Transverse colon (tissue), 4 donors: ENCODE measurements at regions not wholly inside any gene's neighbourhood (a gene's known extent, or its start where the extent isn't known, plus 50 kb on each side); places are given as distances from the start of the nearest gene placed in this dataset.

Experiments
- DNase-seq: peaks from one replicate; pipeline ENCODE4 v3.0.0-alpha.2; 2019
- H3K27ac ChIP-seq, 4 donors: fragments of 200-600 bp; sonication (generic); 2 replicates each; pipeline ENCODE4 v1.5.1; 2016 to 2018; ENCODE audit warnings: inconsistent platforms in 4 of 4
- H3K27me3 ChIP-seq: fragments of 200-600 bp; sonication (generic); 2 replicates; pipeline ENCODE4 v1.5.1; 2017; ENCODE audit warnings: inconsistent platforms
- H3K36me3 ChIP-seq, 4 donors: fragments of 200-600 bp; sonication (generic); 2 replicates each; pipeline ENCODE4 v1.5.1; 2017 to 2019; ENCODE audit warnings: inconsistent platforms in 4 of 4
- H3K4me1 ChIP-seq, 4 donors: fragments of 200-600 bp; sonication (generic); 2 replicates each; pipeline ENCODE4 v1.5.1; 2017 to 2020; ENCODE audit warnings: inconsistent platforms in 4 of 4
- H3K4me3 ChIP-seq, 4 donors: fragments of 200-600 bp; sonication (generic); 1 replicate in 1 of 4; 2 replicates in 3 of 4; pipeline versions ENCODE4 v1.5.1 to v1.6.1; 2017 to 2019; ENCODE audit warnings: inconsistent platforms in 4 of 4
- H3K9me3 ChIP-seq, 2 donors: fragments of 200-600 bp; sonication (generic); 2 replicates each; pipeline ENCODE4 v1.5.1; 2017 to 2019; ENCODE audit warnings: inconsistent platforms in 2 of 2
- CTCF ChIP-seq, 5 experiments: fragments of 200-600 bp in 3 of 5; fragments of 450-650 bp in 2 of 5; sonication (generic) in 3 of 5; IDR thresholded peaks; 1 replicate in 2 of 5; 2 replicates in 3 of 5; pipeline ENCODE4 v1.5.1; 2016 to 2017; ENCODE audit warnings: antibody characterized with exemption in 5 of 5, inconsistent platforms in 3 of 5, mild to moderate bottlenecking in 2 of 5, moderate library complexity in 1 of 5
- POLR2AphosphoS5 ChIP-seq, 3 donors: sonication (generic); formaldehyde crosslinking; IDR thresholded peaks; one replicate each; pipeline ENCODE4 v1.6.1; 2016; ENCODE audit warnings: antibody characterized with exemption in 3 of 3
- WGBS, 2 donors: methylation state at CpG; one replicate each; pipeline ENCODE4 v1.1.5; 2018; ENCODE audit warnings: low coverage in 1 of 2; 5-methylcytosine and 5-hydroxymethylcytosine counted together
- in situ Hi-C, 4 donors: fragments of 200-750 bp; cut with MboI; loops; one replicate each; pipeline versions ENCODE4 v1.15.0 to v1.15.1; 2017; ENCODE audit warnings: low sequenced_read_pairs in 3 of 4, low pct_ligation_motif_present in 1 of 4, low pct_unique_long_range_greater_than_20kb in 1 of 4
- intact Hi-C: fragments of 100-400 bp; cut with DNase I; formaldehyde crosslinking; loops from one replicate; pipeline ENCODE4 v1.15.1; 2023; ENCODE audit warnings: low total_unique reads
- small RNA-seq, 4 donors: library from RNA; depleted of rRNA; stranded (forward); fragments of <200 nt; gene quantifications; one replicate each; pipeline ENCODE3, GENCODE V24; 2016

- Histone ChIP-seq H3K4me3 (peak overlapping the region in 2 of 4 donors; percentile 10 to 18), H3K4me1 (peaks cover 0 to 5% (median 0%) of the 10 kb centered on the region in 4 donors), H3K27ac (peak overlapping the region; percentile 64 to 76 (median 70)), H3K9me3 (no peaks in the 10 kb centered on the region), H3K27me3 (no peaks in the 10 kb centered on the region), H3K36me3 (no peaks in the 10 kb centered on the region)
- WGBS, 2 donors, result 62 to 72% methylated on average over 20 to 23 of the region's 23 CpGs
- DNase-seq, result peak; percentile 77
- intact Hi-C loops (loop anchor here (10.0 kb wide), 2 partner anchors 207 to 967 kb away; partner anchors contain the start of gene IRF2), in situ Hi-C loops (loop anchor here in 3 of 4 donors (5.0 to 25.0 kb wide), 4 partner anchors 269 to 369 kb away; partner anchors contain the start of genes CASP3 (in 1 of the 3) and PRIMPOL (in 1 of the 3))
- TF ChIP-seq POLR2AphosphoS5 (IDR thresholded peaks at IDR 0.05) (peak in 1 of 3 donors; percentile 46), CTCF (IDR thresholded peaks at IDR 0.05) (no peak)
Measured at GRCh38 chr4:184267673-184268583, 50.3 kb upstream of the ENPP6 start.

Small RNA genes in the stretch of these regions (small RNA-seq; reads per million reads assigned to genes)
- 0 reads per million in 4 donors for gene RN7SL28P
